Heart right ventricle (tissue), 16 donors: ENCODE measurements at regions not wholly inside any gene's neighbourhood (a gene's known extent, or its start where the extent isn't known, plus 50 kb on each side); places are given as distances from the start of the nearest gene placed in this dataset.

Experiments used
- ATAC-seq, 8 donors: fragments of 200-7000 bp; cut with Tn5 transposase; one replicate each; pipeline ENCODE4 v1.9.1; 2020; ENCODE audit warnings: mild to moderate bottlenecking in 8 of 8, moderate library complexity in 8 of 8, moderate number of reproducible peaks in 1 of 8
- DNase-seq, 2 donors: peaks; one replicate each; pipeline ENCODE4 v3.0.0-alpha.2; 2020
- H3K27ac ChIP-seq, 10 donors: fragments of 200-600 bp; sonication (generic) in 2 of 10; one replicate each; pipeline versions ENCODE4 v1.5.0 to v1.8.0; 2020 to 2022; ENCODE audit warnings: mild to moderate bottlenecking in 3 of 10
- H3K27me3 ChIP-seq, 7 donors: fragments of 200-600 bp; one replicate each; pipeline ENCODE4 v1.8.0; 2021 to 2022; ENCODE audit warnings: mild to moderate bottlenecking in 2 of 7
- H3K36me3 ChIP-seq, 9 donors: fragments of 200-600 bp; sonication (generic) in 1 of 9; one replicate each; pipeline versions ENCODE4 v1.5.0 to v1.8.0; 2020 to 2022; ENCODE audit warnings: mild to moderate bottlenecking in 2 of 9
- H3K4me1 ChIP-seq, 9 donors: fragments of 200-600 bp; sonication (generic) in 1 of 9; one replicate each; pipeline versions ENCODE4 v1.5.0 to v1.8.0; 2020 to 2022; ENCODE audit warnings: mild to moderate bottlenecking in 4 of 9
- H3K4me3 ChIP-seq, 10 donors: fragments of 200-600 bp; sonication (generic) in 2 of 10; one replicate each; pipeline versions ENCODE4 v1.5.0 to v1.8.0; 2020 to 2022; ENCODE audit warnings: mild to moderate bottlenecking in 7 of 10, moderate library complexity in 2 of 10
- H3K9me3 ChIP-seq, 11 donors: fragments of 200-600 bp in 10 of 11; sonication (generic) in 2 of 11; one replicate each; pipeline versions ENCODE4 v1.5.0 to v1.8.0; 2013 to 2022; ENCODE audit warnings: mild to moderate bottlenecking in 2 of 11, control low read depth in 1 of 11, moderate library complexity in 1 of 11
- CTCF ChIP-seq, 9 donors: fragments of 200-600 bp; sonication (generic) in 2 of 9; IDR thresholded peaks; one replicate each; pipeline versions ENCODE4 v1.5.0 to v1.8.0; 2021 to 2022; ENCODE audit warnings: antibody characterized with exemption in 9 of 9, mild to moderate bottlenecking in 5 of 9, moderate library complexity in 1 of 9
- WGBS, 2 donors: extraction: QIAGEN DNeasy Blood & Tissue Kit; methylation state at CpG; one replicate each; pipeline ENCODE4 v1.1.7; 2013; ENCODE audit warnings: inconsistent platforms in 1 of 2; 5-methylcytosine and 5-hydroxymethylcytosine counted together
- intact Hi-C, 10 donors: fragments of 100-400 bp; cut with DNase I; formaldehyde crosslinking; loops; one replicate each; pipeline versions ENCODE4 v1.11.1 to v1.14.2; 2022
- microRNA-seq, 2 donors: library from miRNA; unstranded; fragments of <30 nt; microRNA quantifications; one replicate each; pipeline ENCODE4 v1.2.0, GENCODE V29; 2021
- donor health status: Arrhythmogenic right ventricular cardiomyopathy.
- donor health status: ischemic (EF 13 %, LVEDD 7.1; RV severe dilation, severe dysfunction).
- donor health status: healthy with polysubstance abuse.
- donor health status: DM: no; HTN: yes; CAD: no.
- donor health status: DM: no; HTN: no; CAD: no.
- donor health status: ischemic (EF 25% LVEDD 6.9; RV normal size, moderate dysfunction).
- donor health status: ischemic (EF 25% LVEDD 5.7; RV mildly dilated, moderate dysfunction).
- donor health status: healthy.
- donor health status: DM: yes; HTN: yes; CAD: no.
- donor health status: Ischemic cardiomyopathy.
- donor health status: ischemic (EF 35%, LVEDD 5.7; RV mildly dilated, moderate dysfunction).
- donor health status: nonischemic (EF 11% LVEDD 7.7; RV severe dilation, severe dysfunction).
- donor health status: DM: yes; HTN: yes; CAD: no.
- donor health status: PGD.
- donor health status: ischemic (EF 29% LVEDD 5.4; RV normal size, mild dysfunction).
- donor health status: nonischemic (EF 23%, LVEDD 6.1; RV moderate dilation, normal function).

- ATAC-seq, result no peak
- Histone ChIP-seq H3K9me3 (peaks cover 0 to 15% (median 4%) of the 10 kb centered on the region in 11 donors), H3K27me3 (peaks cover 0 to 34% (median 8%) of the 10 kb centered on the region in 7 donors), H3K27ac (no peak overlapping the region), H3K4me3 (no peak overlapping the region), H3K36me3 (no peaks in the 10 kb centered on the region), H3K4me1 (peaks cover 0 to 13% (median 0%) of the 10 kb centered on the region in 9 donors)
- 83 to 88% methylated on average over 13 of the region's 13 CpGs for WGBS, 2 donors
- no peak for TF ChIP-seq CTCF (IDR thresholded peaks at IDR 0.05)
- intact Hi-C loops, result no loop called here
- no peak for DNase-seq
Observed at GRCh38 chr1:24980836-24981630, 51.0 kb upstream of the RUNX3 start.

Small RNAs in the stretch of these regions (microRNA-seq; reads per million reads assigned to microRNA genes)
- 0 reads per million in 2 donors for gene MIR4425
